ENCODE measurements at regions not wholly inside any gene's neighbourhood (a gene's known extent, or its start where the extent isn't known, plus 50 kb on each side); places are given as distances from the start of the nearest gene placed in this dataset.
A peak's percentile ranks its signal among the peaks of the same experiment; 100 is the strongest.

GRCh38 chr2:60294901-60295635, 258.4 kb downstream of the BCL11A start:
- DNase-seq (ENCODE audit: low read depth) = no peak

DNA sequence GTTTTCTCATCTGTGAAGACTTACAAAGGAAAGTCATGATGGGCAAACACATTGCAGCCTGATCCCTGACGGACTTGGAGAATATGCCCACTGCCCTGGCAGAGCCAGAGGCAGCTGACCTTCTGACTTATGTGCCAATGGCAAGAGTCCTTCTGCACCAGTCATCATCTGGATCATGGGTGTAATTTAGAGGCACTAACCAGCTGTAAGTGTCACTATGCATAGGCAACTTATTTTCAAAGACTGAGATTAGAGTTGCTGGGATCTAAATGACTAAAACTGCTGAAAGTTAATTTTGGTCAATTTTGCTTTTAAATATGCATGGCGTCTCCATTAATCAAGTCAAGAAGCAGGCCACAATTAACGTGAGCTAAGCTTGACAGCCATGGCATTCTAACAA, 261.2 kb downstream of the BCL11A start:
- no peak for DNase-seq (ENCODE audit: low read depth)

- no peak for DNase-seq (ENCODE audit: low read depth)
Observed at GRCh38 chr2:60290509-60290908, 262.9 kb downstream of the BCL11A start.

DNA sequence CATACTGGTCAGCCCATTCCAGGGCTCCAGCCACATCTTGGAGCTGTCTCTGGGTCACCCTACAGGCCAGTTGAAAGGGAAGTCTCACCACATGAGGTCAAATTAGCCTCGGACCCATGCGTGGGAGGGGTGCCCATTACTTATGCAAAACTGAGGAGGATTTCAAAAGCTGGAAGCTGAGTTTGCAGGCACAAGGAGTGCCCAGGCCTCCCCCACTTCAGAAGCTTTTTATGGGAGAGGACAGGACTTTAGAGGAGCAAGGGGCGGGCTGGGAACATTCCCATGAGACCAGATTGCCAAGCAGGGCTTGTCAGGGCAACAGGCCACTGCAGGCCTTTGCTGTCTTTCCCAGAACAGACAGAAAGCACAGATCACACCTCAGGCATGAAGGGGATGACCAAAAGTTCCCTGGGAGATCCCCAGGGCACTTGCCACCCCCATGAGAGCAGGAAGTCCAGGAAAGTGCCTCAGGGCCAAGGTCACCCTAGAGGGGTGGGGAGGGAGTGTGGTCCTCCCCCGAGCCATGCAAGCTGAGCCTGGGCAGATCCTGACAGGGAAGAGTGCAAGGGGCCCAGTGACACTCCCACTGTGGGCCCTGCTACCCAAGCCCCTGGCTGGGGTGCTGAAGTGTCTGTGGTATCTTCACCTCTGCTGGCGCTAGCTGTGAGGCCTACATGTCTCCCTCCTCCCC, 267.7 kb downstream of the BCL11A start:
- DNase-seq (ENCODE audit: low read depth) = no peak

- DNase-seq (ENCODE audit: low read depth) = no peak
Observed at GRCh38 chr2:60283626-60284025, 269.8 kb downstream of the BCL11A start.

- no peak for DNase-seq (ENCODE audit: low read depth)
Observed at GRCh38 chr2:60282886-60283285, 270.6 kb downstream of the BCL11A start.

DNA sequence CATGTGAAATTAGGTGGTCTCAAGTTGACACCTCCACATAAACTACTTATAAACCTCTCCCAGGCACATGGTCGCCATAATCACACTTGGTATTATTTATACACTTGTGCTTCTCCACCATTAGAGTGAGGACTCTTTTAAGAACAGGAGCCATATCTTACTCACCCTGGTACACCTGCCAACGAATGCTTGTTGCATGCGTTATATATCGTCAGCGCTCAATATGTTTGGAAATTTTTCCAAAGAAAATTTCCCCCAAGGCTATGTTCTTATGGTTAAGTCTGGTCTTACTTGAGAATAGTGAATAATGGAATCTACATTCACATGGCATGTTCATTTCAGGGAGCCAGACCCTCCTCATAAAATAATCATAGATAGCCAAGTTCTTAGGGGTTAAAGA, 271.7 kb downstream of the BCL11A start:
- DNase-seq (ENCODE audit: low read depth) = no peak

GRCh38 chr2:60280238-60280637, 273.2 kb downstream of the BCL11A start:
- DNase-seq (ENCODE audit: low read depth) = no peak

GRCh38 chr2:60278906-60279305, 274.5 kb downstream of the BCL11A start:
- no peak for DNase-seq (ENCODE audit: low read depth)

DNA sequence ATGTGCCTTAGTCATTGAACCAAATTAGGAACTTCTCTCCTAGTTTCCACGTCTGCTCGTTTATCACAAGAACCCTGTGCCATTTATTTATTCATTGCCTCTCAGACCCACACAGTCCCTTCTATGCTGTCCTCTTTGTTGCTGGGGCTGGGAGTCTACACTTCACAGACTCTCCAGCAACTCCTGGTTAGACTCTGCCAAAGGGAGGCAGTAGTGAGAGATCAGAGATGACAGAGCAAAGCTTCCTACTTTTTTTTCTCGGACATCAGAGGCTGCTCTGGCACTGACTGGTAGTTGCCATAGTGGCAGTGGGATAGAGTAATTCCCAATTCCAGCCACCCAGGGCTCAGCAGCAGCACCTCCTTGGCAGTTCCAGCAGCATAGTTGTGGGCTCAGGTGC, 277.5 kb downstream of the BCL11A start:
- no peak for DNase-seq (ENCODE audit: low read depth)

GRCh38 chr2:60273836-60274235, 279.6 kb downstream of the BCL11A start:
- no peak for DNase-seq (ENCODE audit: low read depth)

DNA sequence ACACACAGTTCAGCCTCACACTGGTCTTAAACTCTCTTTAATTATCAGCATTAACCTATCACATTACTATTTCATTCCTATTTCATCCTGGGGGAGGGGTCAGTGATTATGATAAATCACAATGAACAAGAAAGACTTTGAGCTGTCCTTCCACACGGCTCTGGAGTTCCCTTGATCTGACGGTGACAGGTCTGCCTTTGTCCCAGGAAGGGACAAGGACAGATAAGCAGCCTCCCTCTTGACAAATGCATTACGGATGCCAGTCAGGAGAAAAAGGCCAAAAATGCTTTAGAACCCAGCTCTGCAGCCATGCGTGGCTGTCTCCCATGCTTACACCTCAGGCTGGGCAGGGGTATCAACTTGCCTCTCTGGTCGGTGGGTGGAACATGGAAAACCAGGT, 281.7 kb downstream of the BCL11A start:
- no peak for DNase-seq (ENCODE audit: low read depth)

DNA sequence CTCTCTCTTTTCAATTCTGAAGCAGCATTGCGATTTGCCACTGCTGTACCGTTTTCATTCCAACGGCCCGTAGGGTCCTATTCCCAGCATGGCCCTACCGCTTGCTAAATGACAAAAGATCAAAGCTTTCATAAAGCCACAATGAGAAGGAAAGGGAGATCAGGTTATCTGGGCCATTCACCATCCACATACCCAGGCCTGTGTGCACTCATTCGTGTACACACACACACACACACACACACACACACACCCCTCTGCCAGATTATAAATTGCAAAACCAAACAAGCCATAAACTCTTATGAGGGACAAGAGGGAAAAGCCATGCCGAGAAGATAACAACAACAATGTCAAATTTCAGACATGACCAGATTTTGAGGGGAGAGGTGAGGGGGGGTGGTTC, 282.3 kb downstream of the BCL11A start:
- DNase-seq (ENCODE audit: low read depth) = no peak

DNA sequence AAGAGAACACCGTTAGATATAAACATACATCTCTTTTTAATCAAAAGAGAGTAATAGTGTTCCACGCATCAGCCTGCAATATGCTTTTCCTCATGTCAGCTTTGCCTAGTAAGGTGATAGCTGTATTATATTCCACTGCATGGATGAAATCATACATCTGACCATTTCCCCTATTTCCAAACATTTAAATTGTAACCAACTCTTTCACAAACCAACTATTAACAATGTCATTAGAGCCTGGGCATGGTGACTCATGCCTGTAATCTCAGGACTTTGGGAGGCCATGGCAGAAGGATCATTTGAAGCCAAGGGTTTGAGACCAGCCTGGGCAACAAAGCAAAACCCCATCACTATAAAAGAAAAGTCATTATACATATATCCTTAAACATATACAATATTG, 284.8 kb downstream of the BCL11A start:
- no peak for DNase-seq (ENCODE audit: low read depth)

- no peak for DNase-seq (ENCODE audit: low read depth)
Observed at GRCh38 chr2:60268032-60268431, 285.4 kb downstream of the BCL11A start.

GRCh38 chr2:60267122-60267521, 286.3 kb downstream of the BCL11A start:
- DNase-seq (ENCODE audit: low read depth) = no peak

DNA sequence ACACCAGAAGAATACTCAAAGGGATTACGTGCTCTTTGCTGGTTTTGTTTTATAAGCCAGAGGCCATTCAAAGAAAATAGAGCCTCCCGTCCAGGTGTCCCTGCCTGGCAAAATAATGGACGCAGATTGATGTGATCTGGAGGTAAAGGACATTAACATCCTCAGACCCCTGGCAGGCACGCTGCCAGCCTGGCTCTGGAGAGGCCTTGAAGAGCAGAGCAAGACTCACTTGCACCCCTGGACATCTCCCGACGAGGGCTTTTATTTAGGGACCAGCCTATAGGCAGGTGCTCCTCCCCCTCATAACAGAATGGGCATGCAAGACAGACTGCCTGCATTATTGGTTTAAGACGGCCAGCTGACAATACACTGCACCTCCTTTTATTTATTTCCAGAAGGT, 291.3 kb downstream of the BCL11A start:
- DNase-seq (ENCODE audit: low read depth) = no peak

GRCh38 chr2:60260639-60261296, 292.7 kb downstream of the BCL11A start:
- DNase-seq (ENCODE audit: low read depth) = peak; percentile 1

DNA sequence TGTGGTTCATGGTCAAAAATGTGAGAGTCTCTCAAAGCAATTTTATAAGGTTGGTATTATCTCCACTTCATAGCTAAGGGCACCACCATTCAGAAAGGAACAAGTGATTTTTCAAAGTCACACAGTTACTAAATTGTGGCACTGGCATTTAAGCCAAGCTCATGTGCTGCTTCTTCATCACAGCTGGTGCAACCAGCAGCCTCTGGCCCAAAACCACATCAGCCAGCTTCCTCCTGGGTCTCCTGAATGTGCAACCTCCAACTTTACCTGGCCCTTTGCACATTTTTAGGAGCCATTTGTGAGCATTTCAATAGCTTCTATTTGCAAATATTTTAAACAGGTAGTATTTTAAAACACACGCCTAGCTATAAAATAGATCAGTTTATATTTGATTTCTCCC, 293.7 kb downstream of the BCL11A start:
- DNase-seq (ENCODE audit: low read depth) = no peak

DNA sequence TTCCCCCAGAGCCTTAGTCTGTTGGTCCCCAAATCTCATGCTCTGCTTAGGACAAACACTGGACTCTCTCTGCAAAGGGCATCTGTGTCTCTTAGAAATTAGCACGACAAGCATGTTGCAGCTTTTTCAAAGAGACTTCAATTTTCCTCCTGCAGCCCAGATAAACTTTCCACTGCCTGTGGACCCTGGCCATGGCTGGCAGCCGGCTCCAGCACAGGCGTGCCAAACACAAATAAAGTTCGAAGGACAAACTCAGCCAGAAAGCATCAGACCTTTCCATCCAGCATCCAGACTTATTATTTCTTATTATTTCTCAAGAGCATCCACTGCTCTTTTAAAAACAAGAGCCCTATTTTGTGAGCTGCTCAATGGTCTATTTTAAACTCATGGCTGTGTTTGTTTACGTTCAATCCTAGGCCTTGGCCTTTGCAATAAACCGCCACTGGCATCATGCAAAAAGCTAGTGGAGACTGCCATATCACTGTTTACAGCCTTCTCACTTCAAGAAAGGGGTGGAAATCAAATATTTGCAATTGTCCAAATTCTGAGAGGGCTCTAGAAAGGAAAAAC, 300.8 kb downstream of the BCL11A start:
- DNase-seq (ENCODE audit: low read depth) = no peak

- no peak for DNase-seq (ENCODE audit: low read depth)
Observed at GRCh38 chr2:60251247-60251646, 302.2 kb downstream of the BCL11A start.

DNA sequence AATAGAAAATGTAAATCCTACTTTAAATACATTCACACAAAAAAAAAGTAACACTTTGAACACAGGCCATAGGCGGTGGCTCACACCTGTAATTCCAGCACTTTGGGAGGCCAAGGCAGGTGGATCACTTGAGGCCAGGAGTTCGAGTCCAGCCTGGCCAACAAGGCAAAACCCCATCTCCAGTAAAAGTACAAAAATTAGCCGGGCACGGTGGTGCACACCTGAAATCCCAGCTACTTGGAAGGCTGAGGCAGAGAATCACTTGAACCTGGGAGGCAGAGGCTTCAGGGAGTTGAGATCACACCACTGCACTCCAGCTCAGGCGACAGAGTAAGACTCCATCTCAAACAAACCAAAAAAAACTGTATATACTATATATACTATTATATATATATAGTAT, 303.6 kb downstream of the BCL11A start:
- DNase-seq (ENCODE audit: low read depth) = no peak

- no peak for DNase-seq (ENCODE audit: low read depth)
Observed at GRCh38 chr2:60247471-60247870, 306.0 kb downstream of the BCL11A start.
